HG03097 (cell line): ENCODE measurements at regions not wholly inside any gene's neighbourhood (a gene's known extent, or its start where the extent isn't known, plus 50 kb on each side); places are given as distances from the start of the nearest gene placed in this dataset.

ENCODE experiments used
- ATAC-seq: cut with Tn5 transposase; IDR thresholded peaks from one replicate; pipeline ENCODE4 v1.9.1; 2021; ENCODE audit not compliant: unreplicated experiment, low FRiP score

- no peak for ATAC-seq
Observed at GRCh38 chr2:41950666-41950960, 97.2 kb upstream of the PKDCC start.

- ATAC-seq: no peak
Observed at GRCh38 chr2:41954304-41955291, 93.2 kb upstream of the PKDCC start.

- ATAC-seq: no peak
Observed at GRCh38 chr2:41955316-41956043, 92.3 kb upstream of the PKDCC start.

- no peak for ATAC-seq
Observed at GRCh38 chr2:41957431-41957830, 90.4 kb upstream of the PKDCC start.

- no peak for ATAC-seq
Observed at GRCh38 chr2:41958251-41958650, 89.6 kb upstream of the PKDCC start.

GRCh38 chr2:41958775-41959174 is 89.0 kb upstream of the PKDCC start:
- ATAC-seq: no peak

GRCh38 chr2:41959760-41960159 is 88.1 kb upstream of the PKDCC start:
- ATAC-seq: no peak

GRCh38 chr2:41962922-41963622 is 84.7 kb upstream of the PKDCC start:
- ATAC-seq: no peak

GRCh38 chr2:41963661-41964525 is 83.9 kb upstream of the PKDCC start:
- ATAC-seq: no peak

GRCh38 chr2:41965173-41965908 is 82.5 kb upstream of the PKDCC start:
- no peak for ATAC-seq

GRCh38 chr2:41965909-41966295 is 81.9 kb upstream of the PKDCC start:
- no peak for ATAC-seq

- no peak for ATAC-seq
Observed at GRCh38 chr2:41966431-41966893, 81.4 kb upstream of the PKDCC start.

- ATAC-seq: no peak
Observed at GRCh38 chr2:41966920-41967319, 80.9 kb upstream of the PKDCC start.

- ATAC-seq: no peak
Observed at GRCh38 chr2:41967476-41968181, 80.2 kb upstream of the PKDCC start.

- no peak for ATAC-seq
Observed at GRCh38 chr2:41968182-41968578, 79.6 kb upstream of the PKDCC start.

GRCh38 chr2:41970988-41971660 is 76.7 kb upstream of the PKDCC start:
- no peak for ATAC-seq

GRCh38 chr2:41972179-41972578 is 75.6 kb upstream of the PKDCC start:
- no peak for ATAC-seq

- ATAC-seq: no peak
Observed at GRCh38 chr2:41972819-41973218, 75.0 kb upstream of the PKDCC start.
